GM23248 (cell line): ENCODE measurements at regions not wholly inside any gene's neighbourhood (a gene's known extent, or its start where the extent isn't known, plus 50 kb on each side); places are given as distances from the start of the nearest gene placed in this dataset.

Experiments used
- EZH2 ChIP-seq: fragments of 200-600 bp; sonication (generic); IDR thresholded peaks from 2 replicates; pipeline ENCODE4 v1.6.1; 2018; ENCODE audit warnings: antibody characterized with exemption, mild to moderate bottlenecking; ENCODE audit not compliant: insufficient read depth, poor library complexity, severe bottlenecking
- EZH2phosphoT487 ChIP-seq: fragments of 200-600 bp; sonication (generic); IDR thresholded peaks from 2 replicates; pipeline ENCODE4 v1.6.1; 2018; ENCODE audit warnings: antibody characterized with exemption, moderate library complexity, mild to moderate bottlenecking, low read depth; ENCODE audit not compliant: insufficient read depth

DNA sequence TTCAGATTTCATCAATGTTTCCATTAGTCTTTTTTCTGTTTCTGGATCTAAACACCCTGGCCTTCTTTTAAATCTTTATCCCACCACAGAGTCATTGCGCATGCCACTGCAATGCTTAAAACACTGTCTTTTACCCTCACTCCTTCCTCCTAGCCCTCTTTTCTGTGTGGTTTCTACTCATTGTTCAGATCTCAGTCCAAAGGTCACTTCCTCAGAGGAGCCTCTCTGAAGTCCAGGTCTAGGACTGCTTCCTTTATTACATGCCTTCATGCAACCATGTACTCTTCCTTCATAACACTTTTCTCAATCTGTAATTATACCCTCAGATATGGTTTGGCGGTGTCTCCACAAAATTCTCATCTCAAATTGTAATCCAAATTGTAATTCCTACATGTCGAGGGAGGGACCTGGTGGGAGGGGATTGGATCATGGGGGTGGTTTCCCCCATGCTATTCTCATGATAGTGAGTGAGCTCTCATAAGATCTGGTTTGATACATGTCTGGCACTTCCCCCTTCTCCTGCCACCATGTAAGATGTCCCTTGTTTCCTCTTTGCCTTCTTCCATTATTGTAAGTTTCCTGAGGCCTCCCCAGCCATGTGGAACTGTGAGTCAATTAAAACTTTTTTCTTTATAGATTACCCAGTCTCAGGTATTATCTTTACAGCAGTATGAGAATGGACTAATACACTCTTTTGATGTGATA, 808.9 kb downstream of the DIAPH3 start:
- TF ChIP-seq EZH2 (no peak), EZH2phosphoT487 (no peak)
